ENCODE measurements at regions not wholly inside any gene's neighbourhood (a gene's known extent, or its start where the extent isn't known, plus 50 kb on each side); places are given as distances from the start of the nearest gene placed in this dataset.

GRCh38 chr3:74920721-74921350 is 306.4 kb upstream of the CNTN3 start:
- no peak for TF ChIP-seq CTCF (IDR thresholded peaks at IDR 0.05)
- TF ChIP-seq POLR2A (IDR thresholded peaks at IDR 0.05), result no peak

All from body of pancreas (tissue), 4 donors.